ENCODE measurements at regions not wholly inside any gene's neighbourhood (a gene's known extent, or its start where the extent isn't known, plus 50 kb on each side); places are given as distances from the start of the nearest gene placed in this dataset.

- TF ChIP-seq EZH2 (IDR thresholded peaks at IDR 0.05; ENCODE audit: insufficient read depth, poor library complexity, severe bottlenecking) (no peak), EZH2phosphoT487 (IDR thresholded peaks at IDR 0.05; ENCODE audit: insufficient read depth, low read depth) (no peak)
Observed at GRCh38 chr1:239678181-239678580, 291.8 kb downstream of the CHRM3 start.

Data from GM23248 (cell line).